T47D (cell line): ENCODE measurements at regions not wholly inside any gene's neighbourhood (a gene's known extent, or its start where the extent isn't known, plus 50 kb on each side); places are given as distances from the start of the nearest gene placed in this dataset.
"Not testable (repeated sequence)": the region's sequence is repeated elsewhere in the genome, so short reads cannot be mapped to it uniquely, and the experiment has no call there.

Experiments
- DNase-seq, 2 experiments: peaks; one replicate each; pipeline versions ENCODE4 v3.0.0 to v3.0.0-alpha.2; 2011 to 2012; ENCODE audit warnings: low read depth in 1 of 2, low spot score in 1 of 2
- JUND ChIP-seq: IDR thresholded peaks from 2 replicates; pipeline ENCODE4 v1.6.1; 2012; ENCODE audit warnings: low read depth
- in situ Hi-C: cut with HindIII; loops from 2 replicates; pipeline ENCODE4 v1.10.0; 2016; ENCODE audit warnings: low sequenced_read_pairs, low pct_unique_long_range_greater_than_20kb

- in situ Hi-C loops: no loop called here
- no peak for DNase-seq
- TF ChIP-seq JUND: no peak
Observed at GRCh38 chr2:138382672-138383071, 118.9 kb upstream of the SPOPL start.

DNA sequence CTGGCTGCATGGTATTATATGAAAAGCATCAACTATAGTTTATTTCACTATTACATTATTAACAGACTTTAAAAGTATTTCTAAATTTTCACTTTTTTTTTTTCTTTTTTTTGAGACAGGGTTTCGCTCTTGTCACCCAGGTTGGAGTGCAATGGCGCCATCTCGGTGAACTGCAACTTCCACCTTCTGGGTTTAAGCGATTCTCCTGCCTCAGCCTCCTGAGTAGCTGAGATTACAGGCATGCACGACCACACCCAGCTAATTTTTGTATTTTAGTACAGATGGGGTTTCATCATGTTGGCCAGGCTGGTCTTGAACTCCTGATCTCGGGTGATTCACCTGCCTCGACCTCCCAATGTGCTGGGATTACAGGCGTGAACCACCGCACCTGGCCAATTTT lies 115.4 kb upstream of the SPOPL start:
- DNase-seq, in situ Hi-C loops: not testable (repeated sequence)

GRCh38 chr2:138389063-138389462 lies 112.5 kb upstream of the SPOPL start:
- no peak for TF ChIP-seq JUND
- in situ Hi-C loops: no loop called here
- DNase-seq: no peak

GRCh38 chr2:138390316-138390945 lies 111.1 kb upstream of the SPOPL start:
- in situ Hi-C loops: no loop called here
- DNase-seq: no peak
- TF ChIP-seq JUND: no peak

GRCh38 chr2:138391946-138392345 lies 109.6 kb upstream of the SPOPL start:
- no peak for DNase-seq
- no peak for TF ChIP-seq JUND
- in situ Hi-C loops: no loop called here

DNA sequence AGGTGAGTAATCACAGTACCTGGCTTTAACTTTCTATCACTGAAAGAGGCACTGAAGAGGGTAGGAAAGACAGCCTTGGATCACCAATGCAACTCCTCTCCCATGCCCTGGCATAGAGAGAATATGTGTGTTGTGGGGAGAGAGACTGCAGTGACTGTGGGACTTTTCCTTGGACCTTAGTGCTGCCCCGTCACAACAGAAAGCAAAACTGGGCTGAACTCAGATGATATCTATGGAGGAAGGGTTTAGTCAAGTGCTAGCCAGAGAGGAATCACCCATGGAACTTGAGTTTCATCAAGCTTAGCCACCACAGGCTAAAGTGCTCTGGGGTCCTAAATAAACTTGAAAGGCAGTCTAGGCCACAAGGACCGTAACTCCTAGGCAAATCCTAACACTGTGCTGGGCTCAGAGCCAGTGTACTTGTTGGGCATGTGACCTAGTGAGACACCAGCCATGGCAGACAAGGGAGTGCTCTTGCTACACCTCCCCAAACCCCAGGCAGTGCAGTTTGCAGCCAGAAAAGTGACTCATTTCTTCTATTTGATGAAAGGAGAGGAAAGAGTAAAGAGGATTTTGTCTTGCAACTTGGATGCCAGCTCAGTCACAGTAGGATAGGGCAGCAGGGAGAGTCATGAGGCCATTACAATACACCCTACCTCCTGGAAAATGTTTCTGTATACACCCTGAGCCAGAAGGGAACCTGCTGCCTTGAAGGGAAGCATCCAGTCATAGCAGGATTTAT lies 105.8 kb upstream of the SPOPL start:
- peak in 1 of 2 experiments; percentile 11 for DNase-seq
- no peak for TF ChIP-seq JUND
- in situ Hi-C loops: no loop called here

DNA sequence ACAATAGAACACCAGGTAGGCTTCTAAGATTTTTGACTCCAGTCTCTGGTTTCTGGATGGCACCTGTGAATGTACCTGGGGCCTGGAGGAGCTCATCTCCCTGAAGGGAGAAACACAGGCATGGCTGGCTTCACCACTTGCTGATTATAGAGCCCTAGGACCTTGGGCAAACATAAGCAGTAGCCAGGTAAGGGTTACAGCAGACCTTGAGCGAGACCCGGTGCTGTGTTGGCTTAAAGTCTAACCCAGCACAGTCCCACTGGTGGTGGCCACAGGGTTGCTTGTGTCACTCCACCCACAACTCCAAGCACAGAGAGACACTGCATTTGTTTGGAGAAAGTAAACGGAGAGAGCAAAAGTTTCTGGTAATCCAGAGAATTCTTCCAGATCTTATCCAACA lies 104.7 kb upstream of the SPOPL start:
- DNase-seq: no peak
- TF ChIP-seq JUND: no peak
- in situ Hi-C loops: no loop called here

GRCh38 chr2:138403431-138403927 lies 98.1 kb upstream of the SPOPL start:
- no peak for TF ChIP-seq JUND
- in situ Hi-C loops: no loop called here
- DNase-seq: peak in 1 of 2 experiments; percentile 33

- no peak for TF ChIP-seq JUND
- in situ Hi-C loops: no loop called here
- no peak for DNase-seq
Observed at GRCh38 chr2:138414014-138414413, 87.6 kb upstream of the SPOPL start.

GRCh38 chr2:138415985-138416384 lies 85.6 kb upstream of the SPOPL start:
- TF ChIP-seq JUND: no peak
- DNase-seq: no peak
- in situ Hi-C loops: no loop called here

DNA sequence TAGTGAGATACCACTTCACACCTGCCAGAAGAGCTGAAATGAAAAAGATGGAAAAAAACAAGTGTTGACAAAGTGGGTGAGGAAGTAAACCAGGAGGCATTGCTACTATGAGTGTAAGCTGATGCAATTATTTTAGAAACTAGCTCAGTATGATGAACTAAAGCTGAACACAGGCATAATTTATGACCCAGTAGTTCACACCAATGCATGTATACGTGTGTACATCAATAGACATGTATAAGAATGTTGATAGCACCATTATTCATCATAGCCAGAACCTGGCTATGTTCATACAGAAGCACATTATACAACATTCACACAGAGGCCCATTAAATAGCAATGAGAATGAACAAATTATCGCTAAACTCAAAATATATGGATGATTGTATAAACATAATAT lies 83.1 kb upstream of the SPOPL start:
- TF ChIP-seq JUND: no peak

GRCh38 chr2:138421315-138421970 lies 80.1 kb upstream of the SPOPL start:
- in situ Hi-C loops: no loop called here
- no peak for TF ChIP-seq JUND
- no peak for DNase-seq

More for the DNA sequence above, 83.1 kb upstream of the SPOPL start:
- no peak for DNase-seq
- in situ Hi-C loops: no loop called here

DNA sequence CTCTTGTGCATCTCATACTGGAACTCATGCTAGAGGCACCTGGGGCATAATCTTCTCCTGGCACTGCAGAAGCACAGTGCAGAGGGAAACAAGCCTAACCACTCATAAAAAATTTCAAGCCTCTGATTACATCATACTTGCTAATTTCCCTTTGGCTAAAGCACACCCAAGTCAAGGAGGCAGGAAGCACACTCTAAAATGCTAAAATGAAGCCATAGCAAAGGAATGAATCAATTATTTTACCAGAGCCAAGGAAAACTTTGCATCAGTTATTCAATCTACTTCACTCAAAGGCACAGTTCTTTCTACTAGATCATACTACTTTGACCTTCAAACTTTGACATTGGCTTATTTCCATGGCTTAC lies 79.6 kb upstream of the SPOPL start:
- in situ Hi-C loops: no loop called here
- peak; percentile 28 to 83 for DNase-seq
- peak; percentile 78; the same call in 1 of the 2 replicates for TF ChIP-seq JUND
